Ramos (cell line): ENCODE measurements at regions not wholly inside any gene's neighbourhood (a gene's known extent, or its start where the extent isn't known, plus 50 kb on each side); places are given as distances from the start of the nearest gene placed in this dataset.
"Not testable (repeated sequence)": the region's sequence is repeated elsewhere in the genome, so short reads cannot be mapped to it uniquely, and the experiment has no call there.

Source experiments
- in situ Hi-C: fragments of 300-500 bp; cut with MboI; formaldehyde crosslinking; loops from one replicate; pipeline ENCODE4 v1.14.3; 2022; ENCODE audit warnings: low sequenced_read_pairs; ENCODE audit not compliant: unreplicated experiment

DNA sequence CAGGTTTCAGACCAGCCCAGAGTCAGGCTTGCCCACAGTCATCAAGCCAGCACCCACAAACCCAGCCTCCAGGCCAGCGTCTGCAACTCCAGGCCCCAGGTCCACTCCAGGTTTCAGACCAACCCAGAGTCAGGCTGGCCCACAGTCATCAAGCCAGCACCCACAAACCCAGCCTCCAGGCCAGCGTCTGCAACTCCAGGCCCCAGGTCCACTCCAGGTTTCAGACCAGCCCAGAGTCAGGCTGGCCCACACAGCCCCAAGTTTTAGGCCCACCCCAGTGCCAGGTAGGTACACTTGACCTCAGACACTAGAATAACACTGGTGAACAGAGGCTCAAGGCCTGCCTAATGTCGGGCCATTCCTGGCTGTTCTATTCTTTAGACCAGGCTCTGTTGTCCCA lies 1877.0 kb downstream of the PCDH9 start:
- in situ Hi-C loops: not testable (repeated sequence)

DNA sequence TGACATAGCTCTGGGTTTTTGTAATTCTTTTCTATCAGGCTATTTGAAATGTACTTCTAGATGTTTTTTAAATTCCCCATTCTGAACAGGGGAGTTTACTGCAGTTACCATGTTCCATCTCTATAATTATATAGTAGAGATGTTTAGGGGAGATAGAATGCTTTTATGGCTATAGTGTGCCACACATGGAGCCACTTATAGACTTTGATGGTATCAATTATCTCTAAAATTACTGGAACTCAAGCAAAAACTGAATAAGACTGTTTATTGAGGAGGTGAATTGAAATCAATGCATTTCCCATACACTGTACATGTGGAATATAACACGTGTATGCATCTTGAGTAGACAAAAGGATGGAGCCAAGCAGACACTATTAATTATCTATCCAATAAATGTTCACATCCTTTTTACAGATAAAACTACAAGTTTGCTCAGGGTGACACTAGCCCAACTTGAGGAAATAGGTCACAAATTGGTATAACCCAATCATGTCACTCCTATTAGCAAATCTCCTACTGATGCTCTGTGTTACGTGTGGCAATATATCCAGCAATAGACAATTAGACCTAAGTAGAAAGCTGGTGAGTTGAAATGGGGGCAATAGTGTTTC lies 1882.6 kb downstream of the PCDH9 start:
- in situ Hi-C loops: no loop called here

DNA sequence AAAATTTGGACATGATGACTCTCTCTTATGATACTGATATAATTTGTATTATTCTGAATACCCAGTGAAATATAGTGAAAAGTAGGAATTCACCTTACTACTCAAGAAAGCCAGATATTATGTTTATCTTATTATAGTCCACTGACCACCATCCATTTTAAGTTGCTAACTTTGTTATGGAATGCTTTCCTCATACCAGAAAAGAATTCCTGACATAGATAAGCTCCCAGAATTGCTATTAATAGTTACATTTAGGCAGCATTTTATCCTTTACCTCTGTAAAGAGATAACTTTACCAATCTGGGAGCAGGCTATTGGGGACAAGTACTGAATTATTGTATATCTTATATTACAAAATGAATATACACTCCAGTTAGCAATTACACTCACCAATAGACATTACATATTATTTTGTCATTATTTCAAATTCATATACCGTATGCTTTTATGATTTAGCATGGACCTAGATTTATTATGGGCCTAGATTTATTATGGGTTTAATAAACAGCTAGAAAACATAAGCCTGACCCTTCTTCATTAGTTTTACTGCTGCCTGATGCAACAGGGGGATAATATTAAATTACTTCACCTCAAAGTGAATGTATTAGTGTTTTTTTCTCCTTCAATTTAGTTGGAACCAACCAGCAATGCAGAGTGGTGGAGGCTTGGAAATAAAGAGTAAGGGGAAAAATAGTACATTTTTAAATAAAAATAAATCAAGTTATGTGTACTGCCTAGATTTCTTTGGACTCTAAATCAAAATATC lies 1886.1 kb downstream of the PCDH9 start:
- in situ Hi-C loops: no loop called here

DNA sequence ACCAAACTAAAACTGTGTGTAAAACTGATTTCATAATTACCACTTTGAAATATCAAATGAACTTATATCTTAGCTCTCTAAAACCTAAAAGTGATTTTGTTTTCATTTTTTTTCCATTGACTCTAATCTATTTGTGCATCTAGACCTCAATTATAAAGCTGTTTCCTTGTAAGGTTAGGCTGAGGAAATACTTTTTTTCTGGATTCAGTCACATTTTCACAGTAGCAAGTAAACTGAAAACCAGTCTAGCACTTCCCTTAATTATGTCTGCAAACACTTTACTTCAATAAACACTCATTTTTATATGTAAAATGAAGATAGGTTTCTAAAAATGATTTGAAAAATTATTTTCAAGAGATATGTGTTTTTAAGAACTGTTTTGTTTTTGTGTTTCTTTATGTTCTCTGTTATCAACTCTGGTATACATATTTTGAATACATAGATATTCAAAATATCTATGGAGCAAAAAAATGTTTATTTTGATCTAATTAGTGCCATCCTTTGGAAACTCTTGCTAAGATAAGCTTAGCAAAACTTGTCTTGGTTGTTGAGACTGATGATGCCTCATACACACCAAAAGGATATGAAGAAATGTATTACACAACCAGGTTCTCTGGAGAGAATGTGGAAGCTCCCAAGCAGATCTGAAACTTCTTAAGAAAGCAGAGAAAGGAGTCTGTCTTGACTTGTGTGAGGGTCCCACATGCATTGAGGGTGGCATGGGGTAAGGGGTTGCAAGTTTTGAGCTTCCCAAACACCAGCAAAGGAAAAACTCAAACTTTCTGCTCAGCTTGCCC lies 1887.4 kb downstream of the PCDH9 start:
- in situ Hi-C loops: no loop called here

DNA sequence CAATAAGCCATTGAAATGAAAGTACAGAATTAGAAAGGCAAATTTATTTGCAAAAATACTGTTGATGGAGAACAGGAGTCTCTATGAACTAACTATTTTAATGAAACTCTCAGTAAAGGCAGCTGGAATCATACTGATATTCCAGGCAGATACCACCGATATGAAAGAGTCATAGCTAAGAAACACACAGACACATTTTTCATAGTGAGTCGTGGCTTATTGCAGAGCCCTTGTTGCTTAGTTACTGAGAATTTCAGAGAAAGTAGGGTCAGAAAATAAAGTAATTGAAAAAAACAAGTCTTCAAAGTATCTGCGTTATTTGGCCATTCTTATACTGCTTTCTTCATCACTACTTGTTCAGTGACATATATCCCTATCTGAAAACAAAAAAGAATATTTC lies 1890.9 kb downstream of the PCDH9 start:
- in situ Hi-C loops: no loop called here

DNA sequence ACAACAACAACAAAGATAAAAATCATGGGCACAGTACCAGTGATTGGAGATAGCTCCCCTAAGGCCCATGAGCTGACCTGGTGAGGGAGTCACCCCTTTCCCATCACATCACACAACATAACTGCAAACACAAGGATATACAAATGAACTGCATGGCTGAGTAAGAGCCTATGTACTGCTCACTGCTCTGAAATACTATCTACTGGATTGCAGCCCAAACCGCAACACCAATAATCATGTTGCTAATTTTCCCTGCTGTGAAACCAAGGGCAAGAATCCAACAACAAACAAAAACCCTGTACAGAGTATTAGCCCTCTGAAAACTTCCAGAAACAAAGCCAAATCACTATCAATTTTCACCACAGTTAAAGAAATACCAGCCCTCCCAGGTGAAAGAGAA lies 1893.2 kb downstream of the PCDH9 start:
- in situ Hi-C loops: no loop called here

DNA sequence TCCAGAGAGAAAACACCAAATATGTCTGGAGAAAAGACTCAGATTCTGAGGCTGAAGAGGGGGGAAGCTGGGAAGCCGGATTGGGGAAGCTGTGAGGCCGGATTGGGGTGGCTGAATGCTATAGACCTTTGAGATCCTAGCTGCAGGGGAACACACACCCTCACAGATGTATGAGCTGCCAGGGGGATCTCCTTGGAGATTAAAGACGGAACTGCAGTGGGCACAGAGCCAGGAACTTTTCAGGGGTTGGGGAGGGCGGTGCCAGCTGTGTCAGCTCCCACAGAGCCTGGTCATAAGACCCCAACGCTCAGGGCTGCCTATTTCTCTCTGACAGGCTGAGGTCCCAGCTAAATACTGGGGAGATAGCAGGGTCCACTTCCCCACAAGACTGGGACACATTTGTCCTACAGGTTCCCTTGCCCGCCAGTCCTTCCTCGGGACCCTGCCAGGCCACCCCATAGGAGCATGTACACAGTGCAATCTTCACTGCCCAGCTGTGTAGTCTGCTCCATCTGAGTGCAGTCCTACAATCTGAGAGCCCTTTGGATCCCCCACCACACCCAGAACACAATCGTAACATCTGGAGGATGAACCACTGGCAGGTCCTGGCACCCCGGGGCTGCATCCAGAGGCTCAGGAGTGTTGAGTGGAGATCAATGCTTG lies 1893.9 kb downstream of the PCDH9 start:
- in situ Hi-C loops: no loop called here

DNA sequence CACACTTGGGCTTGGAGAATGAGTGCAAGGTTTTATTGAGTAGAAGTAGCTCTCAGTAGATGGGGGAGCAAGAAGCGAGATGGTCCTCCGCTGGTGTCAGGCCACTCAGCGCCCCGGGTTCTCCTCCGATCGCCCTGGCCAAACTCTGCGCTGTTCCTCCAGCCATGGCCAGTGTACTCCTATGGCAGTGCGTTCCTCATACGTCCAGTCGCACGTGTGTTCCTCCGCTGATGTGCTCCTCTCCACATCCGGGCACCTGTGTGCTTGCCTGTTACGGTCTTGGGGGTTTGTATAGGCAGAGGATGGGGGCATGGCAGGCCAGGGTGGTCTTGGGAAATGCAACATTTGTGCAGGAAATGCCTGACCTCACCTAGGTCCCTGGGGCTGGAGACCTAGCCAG lies 1899.4 kb downstream of the PCDH9 start:
- in situ Hi-C loops: no loop called here

DNA sequence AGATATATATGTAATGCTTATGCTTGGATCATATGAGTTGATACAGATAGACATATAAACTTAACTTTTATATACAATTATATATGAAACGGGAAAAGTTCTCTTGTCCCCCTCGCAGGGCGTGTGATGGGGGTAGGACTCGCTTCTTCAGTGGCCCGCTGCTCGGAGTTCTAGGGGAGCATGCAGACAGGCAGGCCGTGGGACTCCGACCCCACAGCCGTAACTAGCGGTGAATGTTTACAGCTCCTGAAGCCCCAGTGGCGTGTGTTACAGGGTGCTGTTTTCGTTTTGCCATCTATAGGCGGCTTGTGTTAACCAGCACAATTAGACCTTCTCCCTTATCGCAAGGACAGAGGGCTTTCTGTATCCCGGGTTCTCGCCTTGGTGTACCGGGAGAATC lies 1899.8 kb downstream of the PCDH9 start:
- in situ Hi-C loops: no loop called here

DNA sequence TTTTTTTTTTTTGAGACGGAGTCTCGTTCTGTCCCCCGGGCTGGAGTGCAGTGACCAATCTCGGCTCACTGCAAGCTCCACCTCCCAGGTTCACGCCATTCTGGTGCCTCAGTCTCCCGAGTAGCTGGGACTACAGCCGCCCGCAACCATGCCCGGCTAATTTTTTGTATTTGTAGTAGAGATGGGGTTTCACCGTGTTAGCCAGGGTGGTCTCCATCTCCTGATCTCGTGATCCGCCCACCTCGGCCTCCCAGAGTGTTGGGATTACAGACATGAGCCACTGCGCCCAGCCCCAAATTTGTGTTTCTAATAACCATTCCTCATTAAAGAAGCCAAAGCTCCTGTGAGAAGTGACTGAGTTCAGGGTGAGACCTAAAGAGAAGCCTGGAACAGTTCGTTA lies 1906.9 kb downstream of the PCDH9 start:
- in situ Hi-C loops: not testable (repeated sequence)

DNA sequence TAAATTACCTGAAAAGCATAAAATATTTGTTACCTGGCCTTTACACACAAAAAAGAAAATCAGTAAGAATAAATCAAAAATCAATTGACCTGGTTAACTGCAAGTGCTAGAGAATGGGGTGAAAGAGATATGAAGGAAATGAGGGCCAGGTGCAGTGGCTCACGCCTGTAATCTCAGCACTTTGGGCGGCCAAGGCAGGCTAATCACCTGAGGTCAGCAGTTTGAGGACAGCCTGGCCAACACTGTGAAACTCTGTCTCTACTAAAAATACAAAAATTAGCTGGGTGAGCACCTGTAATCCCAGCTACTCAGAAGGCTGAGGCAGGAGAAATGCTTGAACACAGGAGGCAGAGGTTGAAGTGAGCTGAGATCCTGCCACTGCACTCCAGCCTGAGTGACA lies 1908.7 kb downstream of the PCDH9 start:
- in situ Hi-C loops: not testable (repeated sequence)

DNA sequence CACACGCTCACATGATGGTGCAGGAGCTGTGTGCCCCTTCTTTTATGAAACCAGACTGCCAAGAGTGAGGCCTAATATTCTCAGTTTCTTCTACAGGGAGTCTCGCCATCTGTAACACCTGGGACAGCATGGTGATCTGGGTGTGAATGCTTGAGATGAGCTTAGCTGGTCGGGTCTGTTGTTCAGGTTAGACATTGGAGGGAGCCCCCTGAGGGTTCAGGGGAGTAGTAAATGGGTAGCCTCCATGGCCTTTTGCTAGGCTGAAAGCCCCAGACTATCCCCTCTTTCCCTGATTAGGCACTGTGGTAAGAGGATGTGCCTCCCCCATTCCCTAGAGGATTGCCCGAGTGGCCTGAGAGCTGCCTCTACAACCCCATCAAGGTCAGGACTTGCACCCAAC lies 1916.1 kb downstream of the PCDH9 start:
- in situ Hi-C loops: no loop called here

DNA sequence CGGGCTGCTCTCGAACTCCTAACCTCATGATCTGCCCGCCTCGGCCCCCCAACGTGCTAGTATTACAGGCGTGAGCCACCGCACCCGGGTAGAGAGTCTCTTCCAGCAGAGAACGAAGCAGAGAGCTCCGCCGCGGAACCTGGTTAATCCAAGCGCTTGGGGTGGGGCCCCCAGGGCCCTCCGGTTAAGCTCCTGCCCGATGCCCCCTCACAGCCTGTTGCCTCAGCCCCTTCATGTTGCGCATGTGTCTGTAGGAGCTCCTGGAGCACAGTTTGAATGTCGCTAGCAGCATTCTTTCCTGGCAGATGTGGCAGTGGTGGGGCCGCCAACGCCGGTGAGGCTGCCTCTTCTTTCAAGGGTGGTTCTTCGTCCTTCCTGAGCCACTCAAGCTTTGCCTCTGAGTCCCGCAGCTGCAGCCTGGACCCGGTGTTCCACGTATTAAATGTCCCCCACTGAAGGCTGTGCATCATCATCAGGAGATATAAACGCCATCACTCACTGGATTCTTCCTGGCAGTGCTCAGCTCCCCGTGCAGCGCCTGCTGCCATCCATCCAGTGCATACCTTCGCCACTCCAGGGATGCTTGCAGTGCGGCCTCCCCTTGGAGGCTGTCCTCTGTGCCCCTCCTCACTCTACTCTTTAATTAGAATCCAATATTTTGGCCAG lies 1919.3 kb downstream of the PCDH9 start:
- in situ Hi-C loops: no loop called here

DNA sequence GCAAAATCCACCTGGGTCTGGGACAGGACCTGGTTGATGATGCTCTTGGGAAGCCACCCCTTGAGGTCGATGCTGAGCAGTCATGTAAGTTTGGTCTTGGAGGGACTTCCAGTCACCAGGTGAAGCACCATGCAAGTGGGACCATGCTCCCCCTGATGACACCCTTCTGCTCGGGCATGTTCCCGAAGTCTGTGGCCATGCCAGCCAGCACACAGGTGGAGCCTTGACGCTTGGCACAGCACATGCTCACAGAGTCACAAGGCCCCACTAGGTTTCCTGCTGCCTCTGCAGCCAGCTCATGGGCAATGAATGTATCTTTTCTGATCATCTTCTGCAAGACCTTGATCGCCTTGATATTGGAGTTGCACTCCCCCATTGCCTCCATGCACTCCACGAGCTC lies 1920.2 kb downstream of the PCDH9 start:
- in situ Hi-C loops: no loop called here

DNA sequence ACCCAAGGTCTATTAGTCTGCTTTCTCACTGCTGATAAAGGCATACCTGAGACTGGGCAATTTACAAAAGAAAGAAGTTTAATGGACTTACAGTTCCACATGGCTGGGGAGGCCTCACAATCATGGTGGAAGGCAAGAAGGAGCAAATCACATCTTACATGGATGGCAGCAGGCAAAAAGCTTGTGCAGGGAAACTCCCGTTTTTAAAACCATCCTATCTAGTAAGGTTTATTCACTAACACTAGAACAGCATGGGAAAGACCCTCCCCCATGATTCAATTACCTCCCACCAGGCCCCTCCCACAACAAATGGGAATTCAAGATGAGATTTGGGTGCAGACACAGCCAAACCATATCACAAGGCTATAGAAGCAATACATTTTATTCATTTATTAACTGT lies 1921.4 kb downstream of the PCDH9 start:
- in situ Hi-C loops: not testable (repeated sequence)

DNA sequence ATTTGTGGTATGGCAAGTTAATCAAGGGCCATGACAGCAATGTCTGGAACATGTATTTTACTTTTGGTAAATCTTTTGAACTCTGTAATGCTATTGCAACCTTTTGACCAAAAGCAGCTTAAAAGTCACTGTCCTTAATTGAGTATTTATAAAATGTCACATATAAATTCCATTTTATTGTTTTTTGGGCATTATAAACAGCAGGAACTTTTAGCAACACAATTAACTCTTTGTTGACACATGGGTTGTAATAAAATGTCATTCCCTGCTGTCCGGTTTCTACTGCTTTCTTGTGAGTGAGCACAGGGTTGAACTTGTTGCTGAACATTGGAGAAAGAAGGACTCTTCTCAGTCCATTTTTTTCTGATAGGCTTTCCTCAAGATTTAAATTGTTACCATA lies 1923.1 kb downstream of the PCDH9 start:
- in situ Hi-C loops: no loop called here

DNA sequence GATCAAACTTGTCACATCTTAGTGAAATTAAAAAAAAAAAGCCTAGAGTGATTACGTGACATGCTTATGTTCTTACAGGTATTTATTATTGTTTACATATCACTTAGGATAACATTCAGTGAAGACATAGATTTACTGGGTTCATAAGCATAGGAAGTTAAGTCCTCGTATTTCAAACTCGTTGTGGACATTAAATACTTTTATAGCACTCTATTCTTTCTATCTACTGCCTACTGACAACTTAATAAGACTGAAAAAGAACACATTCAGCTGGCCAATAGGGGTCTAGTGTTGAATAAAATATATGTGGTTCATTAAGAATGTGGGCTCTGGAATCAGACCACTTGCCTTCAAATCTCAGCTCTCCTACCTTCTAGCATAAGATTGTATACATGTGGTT lies 1927.4 kb downstream of the PCDH9 start:
- in situ Hi-C loops: no loop called here

DNA sequence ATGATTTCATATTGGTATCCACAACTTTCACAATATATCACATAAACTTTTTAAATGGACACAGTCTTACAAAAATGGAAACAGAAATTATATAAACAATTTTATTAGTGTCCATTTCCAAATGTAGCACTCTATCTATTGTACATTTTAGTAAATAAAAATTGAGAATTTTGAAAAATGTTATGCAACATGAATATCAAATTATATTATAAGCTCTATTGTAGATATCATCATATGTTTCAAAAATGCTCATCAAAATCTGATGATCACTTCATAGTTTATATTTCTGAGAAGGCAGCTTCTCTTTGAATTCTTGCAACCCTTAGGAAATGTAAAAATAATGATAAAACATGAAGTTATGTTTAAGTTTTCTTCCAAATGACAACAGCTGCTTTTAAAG lies 1928.6 kb downstream of the PCDH9 start:
- in situ Hi-C loops: no loop called here

DNA sequence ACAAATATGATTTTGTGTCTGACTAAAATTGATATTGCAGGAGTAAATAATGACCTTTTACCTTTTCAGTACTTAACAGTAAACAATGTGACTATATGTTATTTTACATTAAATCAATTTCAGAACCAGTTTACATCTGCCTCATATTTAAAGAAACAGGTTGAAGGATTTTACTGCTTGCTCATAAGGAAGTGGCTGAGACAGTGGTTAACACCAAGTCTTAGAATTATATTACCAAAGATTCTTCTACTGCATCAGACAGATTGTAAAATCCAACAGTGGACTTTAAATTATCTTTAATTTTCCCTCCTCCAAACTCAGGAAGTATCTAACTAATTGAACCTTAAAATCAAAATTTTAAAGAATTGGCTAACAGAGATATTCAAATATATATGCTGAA lies 1929.9 kb downstream of the PCDH9 start:
- in situ Hi-C loops: no loop called here

DNA sequence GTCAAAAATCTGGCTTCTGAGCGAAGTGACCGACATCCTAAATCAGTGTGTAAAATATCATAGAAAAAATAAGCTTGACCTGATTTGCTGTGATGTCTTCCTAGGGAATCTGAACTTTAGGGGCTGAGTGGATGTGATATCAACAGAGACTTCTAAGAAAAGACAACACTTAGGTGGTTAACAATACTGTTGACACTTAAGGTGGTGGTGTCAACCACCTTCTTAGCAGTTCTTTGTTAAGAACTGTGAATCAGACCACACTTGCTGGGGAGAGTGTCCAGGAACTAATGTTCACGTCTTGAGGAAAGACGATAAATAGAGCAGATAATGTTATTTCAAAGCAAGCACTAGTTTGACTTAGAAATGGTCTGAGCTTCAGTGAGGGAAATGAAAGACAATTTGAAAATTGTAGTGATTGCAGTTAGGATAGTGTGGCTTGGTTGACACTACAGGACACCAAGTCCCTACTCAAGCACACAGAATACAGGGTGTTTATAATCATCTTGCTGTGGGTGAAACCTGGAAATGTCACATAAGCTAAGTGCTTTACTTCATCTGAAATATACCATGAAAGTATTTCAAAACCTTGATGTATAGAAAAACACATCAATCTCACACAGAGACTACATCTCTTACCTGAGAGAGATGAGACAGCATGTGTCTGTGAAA lies 1936.5 kb downstream of the PCDH9 start:
- in situ Hi-C loops: no loop called here
